ENCODE measurements at regions not wholly inside any gene's neighbourhood (a gene's known extent, or its start where the extent isn't known, plus 50 kb on each side); places are given as distances from the start of the nearest gene placed in this dataset.

DNA sequence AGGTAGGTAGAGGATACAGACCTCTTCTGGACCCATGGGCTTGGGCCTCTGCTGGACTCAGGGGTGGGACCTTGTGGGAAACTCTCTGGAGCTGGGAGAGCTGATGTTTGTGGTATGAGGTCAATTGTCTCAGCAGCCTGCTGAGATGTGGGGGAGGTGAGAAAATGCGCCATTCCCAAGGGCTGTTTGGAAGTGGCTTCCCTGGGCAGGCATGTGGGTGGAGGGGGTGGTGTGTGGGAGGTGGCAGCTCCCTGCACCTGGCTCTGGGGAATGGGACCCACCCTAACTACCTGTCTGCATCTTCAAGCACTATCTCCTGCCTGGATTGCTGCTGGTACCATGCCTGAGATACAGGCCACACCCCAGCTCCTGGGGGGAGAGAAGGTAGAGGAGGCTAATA is 97.4 kb upstream of the THY1 start:
- DNase-seq (ENCODE audit: low read depth) = no peak

DNA sequence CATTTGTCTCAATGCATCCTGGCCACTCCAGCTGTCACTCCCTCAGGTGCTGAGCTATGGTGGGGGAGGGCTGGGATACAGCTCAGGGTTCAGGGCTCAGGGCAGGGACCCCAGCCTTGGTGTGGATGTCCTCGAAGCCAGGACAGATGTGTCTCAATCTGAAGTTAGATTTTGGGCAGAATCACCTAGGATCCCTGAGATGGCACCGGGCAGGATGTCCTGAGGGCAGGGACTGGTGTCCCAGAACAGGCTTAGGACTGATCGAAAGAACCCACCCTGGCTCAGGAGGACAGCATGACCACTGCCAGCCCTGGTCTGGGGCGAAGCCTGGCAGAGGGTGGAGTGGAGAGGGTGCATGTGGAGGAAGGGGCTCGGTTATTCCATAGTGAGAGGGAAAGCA is 96.8 kb upstream of the THY1 start:
- no peak for DNase-seq (ENCODE audit: low read depth)

DNA sequence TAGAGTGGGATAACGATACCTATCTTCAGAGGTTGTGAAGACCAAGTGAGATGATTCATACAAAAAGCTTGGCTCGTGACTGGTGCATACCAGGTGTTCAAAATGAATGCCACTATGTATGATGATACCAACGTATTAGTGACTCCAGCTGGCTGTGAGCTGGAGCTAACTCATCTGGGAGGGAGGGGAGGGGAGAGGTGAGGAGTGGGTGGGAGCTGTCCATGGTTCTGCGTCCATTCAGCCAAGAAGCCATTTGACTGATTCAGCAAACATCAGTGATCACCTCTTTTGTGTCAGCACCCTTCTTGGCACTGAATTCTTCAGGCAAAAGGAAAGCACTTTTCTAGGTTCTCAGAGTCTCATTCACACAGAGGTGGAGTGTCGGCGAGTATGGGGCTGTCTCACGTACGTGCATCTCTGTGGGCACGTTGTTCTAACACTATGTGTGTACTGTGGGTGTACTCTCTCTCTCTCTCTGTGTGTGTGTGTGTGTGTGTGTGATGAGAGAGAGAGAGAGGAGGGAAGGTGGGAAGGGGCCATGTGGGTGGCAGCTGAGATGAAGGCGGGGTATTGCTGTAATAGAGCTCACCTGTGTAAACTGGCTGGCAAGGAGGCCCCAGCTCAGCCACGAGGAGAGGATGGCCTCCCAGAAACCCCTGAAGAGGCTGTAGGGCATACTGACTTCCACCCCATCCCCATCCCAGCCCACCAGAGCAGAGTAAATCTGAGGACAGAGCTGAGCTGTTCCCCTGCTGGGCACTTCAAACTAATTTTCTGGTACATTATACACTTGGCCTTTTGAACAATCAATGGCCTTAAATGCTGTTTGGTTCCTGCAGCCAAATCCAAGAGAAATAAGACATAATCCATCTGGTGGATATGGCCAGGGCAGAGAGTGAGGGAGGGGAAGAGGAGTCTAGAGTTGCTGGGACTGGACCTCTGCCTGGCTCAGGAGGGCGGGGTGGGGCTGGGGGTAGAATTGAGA is 96.1 kb upstream of the THY1 start:
- no peak for DNase-seq (ENCODE audit: low read depth)

DNA sequence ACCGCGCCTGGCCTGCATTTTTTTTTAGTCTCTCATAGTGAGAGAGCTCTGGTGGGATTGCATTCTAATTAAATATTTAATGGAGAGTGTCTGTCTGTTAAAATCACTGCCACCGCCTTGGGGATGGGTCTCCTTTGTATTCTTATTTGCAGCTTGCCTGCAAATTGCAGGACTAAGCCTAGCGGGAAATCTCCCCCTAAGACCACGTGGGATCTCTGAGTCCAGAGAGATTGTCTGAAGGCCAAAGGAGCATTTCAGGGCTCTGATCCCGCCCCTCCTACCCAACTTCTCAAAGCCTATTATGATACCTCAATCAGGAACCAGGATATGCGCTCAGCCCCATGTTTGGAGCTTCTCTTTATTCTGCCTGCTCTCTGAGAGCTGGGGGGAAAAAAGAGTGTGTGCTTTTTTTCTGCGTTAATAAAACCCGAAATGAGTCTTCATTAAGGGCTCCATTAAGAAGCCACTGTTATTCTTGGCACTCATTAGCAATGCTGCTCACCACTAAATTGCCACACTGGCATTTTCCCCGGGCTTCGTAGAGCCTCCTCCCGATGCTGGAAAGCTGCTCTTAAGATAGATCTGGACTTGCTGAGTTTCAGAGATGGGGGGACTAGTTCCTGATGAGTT is 92.9 kb upstream of the THY1 start:
- DNase-seq (ENCODE audit: low read depth) = no peak

DNA sequence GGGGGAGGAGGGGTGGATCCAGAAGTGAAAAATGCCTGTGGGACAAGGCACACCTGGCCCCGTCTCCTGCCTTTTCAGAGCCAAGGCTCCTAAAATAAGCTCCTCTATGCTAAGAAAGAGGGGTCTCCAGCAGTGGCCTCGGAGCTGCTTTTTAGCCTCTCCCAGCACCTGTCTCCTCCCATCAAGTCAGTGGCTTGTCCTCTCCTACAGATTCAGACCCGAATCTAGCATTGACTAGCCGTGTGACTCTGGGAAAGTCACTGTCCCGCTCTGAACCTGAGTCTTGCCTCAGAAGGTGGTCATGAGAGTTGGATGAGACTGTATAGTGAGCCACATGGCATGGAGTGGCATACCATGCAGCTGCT is 90.8 kb upstream of the THY1 start:
- DNase-seq (ENCODE audit: low read depth) = no peak

DNA sequence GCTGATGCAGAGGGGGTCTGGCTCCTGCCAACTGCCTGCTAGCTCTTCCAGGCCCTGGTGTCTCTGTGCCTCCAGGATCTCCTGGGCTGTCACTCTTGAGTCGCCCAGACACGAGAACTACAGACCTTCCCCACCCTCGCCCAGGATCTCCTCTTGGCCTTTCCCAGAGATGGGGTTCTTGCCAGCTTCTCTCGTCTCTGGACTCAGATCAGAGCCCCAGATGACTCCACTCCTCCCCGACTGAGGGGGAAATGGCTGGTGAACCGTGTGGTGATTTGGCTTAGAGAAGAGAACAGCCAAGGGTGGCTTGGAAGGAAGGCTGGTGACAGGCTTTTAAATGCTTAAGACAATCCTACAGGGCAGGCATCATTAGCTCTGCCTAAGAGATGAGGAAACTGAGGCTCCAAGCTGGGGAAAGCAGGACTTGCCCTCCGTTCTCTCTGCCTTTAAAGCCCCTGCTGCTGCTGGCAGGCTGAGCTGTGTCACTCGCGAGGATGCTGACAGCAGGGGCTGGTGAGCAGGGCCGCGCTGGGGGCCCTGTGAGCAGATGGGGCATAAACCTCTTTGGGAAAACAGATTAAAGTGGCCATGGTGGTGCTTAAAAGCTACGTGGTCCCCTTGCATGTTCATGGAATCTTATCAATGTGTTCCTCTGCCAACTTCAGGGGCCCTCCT is 90.3 kb upstream of the THY1 start:
- no peak for DNase-seq (ENCODE audit: low read depth)

DNA sequence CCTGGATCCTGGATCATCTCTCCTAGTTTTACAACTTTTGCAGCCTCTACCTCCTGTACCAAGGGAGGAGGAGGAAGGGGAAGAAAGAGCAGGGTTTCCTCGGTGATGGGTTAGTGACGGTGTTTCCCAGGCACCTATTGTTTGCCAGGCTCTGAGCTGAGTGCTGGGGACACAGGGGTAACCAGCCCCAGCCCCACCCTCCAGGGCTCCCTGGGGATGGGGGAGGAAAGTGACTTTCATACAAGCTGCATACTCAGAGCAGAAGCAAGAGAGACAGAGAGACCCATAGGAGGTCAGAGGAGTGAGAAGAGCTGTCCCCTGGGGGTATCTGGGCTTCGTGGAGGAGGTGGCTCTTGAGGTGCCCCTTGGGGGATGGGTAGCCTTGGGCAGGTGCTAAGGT is 89.4 kb upstream of the THY1 start:
- no peak for DNase-seq (ENCODE audit: low read depth)

DNA sequence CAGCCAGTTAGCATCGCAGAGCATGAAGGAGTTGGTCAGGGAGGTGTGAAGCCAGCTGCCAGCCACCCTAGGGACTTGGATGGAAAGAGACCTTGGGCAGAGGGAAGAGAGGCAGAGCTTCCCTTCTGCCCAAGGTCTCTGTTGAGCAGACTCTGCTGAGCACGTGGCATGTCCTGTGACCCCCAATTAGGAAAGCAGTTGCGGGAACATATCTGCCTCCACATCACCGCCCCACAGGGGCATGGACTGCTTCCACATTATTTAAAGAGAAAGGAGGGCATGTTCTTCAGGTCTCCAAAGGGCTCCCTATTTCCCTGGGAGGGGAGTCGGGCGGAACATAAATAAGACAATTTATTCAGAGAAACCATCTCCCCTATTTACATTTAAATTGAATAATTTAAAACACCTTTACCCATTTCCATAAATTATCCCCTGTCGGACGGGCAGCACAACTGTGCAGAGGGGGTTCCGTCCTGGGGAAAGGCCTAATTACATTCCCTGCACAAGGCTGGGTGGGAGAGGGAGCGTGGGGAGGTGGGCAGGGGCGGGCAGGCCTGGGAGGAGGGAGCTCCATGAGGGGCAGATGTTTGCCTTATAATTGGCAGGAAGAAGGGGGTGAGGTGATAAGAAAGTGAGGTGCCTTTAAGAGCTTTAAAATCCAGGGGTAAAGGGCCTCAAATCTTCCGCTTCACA is 88.8 kb upstream of the THY1 start:
- no peak for DNase-seq (ENCODE audit: low read depth)

DNA sequence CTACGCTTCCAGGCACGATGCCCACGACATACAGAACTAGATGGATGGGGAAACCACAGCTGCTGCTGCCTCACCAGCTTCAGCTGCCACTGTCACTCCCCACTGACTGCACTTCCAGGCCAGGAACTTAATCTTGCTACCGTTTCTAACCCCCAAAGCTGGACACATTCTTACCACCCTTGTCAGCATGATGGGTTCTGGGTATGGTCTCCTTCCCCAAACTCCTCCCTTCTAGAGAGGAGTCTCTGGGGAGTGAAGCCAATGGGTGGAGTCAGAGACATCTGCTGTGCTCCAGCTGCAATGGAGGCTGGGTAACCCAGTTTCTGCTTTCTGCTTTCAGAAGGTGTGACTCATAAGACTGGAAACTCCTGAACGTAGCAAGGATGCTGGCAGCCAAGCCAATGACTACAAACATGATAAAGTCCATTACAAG is 87.0 kb upstream of the THY1 start:
- no peak for DNase-seq (ENCODE audit: low read depth)

DNA sequence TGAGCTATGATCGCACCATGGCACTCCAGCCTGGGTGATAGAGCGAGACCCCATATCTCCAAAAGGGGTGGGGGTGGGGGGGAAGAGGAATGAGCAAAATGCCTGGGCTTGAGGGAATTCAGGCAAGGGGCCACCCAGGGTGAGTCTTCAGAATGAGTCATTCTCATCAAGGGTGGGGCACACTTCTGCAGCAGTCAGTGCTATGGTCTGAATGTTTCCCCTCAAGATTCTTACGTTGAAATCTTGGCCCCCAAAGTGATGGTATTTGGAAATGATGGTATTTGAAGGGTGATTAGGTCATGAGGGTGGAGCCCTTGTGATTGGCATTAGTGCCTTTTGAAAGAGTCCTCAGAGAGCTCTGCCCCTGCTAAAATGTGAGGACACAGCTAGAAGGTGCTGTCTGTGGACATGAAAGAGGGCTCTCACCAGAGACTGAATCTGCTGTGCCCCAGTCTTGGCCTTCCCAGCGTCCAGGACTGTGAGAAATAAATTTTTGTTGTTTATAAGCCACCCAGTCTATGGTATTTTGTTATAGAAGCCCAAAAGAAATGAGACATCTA is 86.4 kb upstream of the THY1 start:
- no peak for DNase-seq (ENCODE audit: low read depth)

DNA sequence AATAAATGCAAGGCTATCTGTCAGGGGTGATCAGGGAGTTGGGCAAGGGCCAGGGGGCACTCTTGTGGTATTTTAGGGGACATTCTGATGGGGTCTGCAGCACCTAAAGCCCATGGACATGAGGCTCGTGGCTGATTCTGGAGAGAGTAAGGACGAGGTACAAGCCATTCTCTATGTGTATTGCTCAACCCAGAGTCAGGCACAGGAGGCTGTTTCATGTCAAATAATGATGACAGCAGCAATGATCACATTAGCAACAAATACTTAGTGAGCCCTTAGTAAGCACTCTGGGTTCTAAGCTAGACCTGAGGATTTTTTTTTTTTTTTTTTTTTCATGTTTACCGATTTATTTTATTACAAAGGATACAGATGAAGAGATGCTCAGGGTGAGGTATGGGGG is 83.5 kb upstream of the THY1 start:
- DNase-seq (ENCODE audit: low read depth) = no peak

DNA sequence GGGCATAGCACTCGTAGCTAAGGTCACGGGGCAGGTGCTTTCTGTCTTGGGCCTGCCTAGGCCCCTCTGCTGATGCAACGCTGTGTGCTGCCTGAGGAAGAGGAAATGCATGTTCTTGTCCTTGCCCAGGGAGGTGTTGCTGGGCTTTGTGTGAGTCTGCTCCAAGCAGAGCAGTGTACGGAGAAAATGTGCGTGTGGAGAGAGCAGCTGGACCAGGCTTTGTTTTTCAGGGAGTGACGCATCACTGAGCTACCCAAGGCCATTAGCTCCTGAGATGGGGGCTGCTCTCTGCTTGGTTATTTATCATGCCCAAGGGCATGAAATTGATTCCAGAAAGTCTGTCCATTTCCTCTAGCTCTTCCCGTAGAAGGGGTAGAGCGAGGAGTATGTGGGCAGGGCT is 82.9 kb upstream of the THY1 start:
- no peak for DNase-seq (ENCODE audit: low read depth)

DNA sequence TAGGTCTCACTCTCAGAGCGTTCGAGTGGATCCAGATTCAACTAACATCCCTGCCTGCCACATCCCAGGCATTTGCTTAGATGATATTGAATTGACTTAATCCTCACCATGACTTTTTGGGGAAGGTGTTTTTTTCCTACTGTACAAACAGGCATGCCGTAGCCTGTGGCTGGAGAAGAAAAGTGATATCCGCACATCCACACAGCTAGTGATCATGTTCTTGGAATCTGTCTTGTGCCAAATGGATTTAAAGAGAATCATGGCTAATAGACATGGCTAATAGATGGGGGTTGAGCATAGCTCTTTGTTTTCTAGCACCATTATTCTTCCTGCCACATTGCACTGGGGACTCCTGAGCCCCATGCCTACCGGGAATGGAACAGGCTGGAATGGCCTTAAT is 82.1 kb upstream of the THY1 start:
- DNase-seq (ENCODE audit: low read depth) = no peak

DNA sequence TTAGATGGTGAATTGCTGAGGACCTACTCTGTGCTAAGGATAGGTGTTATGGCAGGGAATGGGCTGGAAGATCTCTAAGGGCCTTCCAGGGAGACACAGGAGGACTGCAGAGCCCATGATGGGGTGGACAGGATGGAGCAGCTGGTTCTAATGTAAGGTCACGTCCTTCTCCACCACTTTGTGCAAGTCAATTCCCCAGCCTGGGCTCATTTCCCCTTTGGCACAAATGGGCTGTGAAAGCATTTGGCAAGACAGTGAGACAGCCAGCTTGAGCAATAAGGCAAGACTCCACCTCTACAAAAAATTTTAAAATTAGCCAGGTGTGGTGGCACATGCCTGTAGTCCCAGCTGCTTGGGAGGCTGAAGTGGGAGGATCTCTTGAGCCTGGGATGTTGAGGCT is 81.4 kb upstream of the THY1 start:
- DNase-seq (ENCODE audit: low read depth) = no peak

DNA sequence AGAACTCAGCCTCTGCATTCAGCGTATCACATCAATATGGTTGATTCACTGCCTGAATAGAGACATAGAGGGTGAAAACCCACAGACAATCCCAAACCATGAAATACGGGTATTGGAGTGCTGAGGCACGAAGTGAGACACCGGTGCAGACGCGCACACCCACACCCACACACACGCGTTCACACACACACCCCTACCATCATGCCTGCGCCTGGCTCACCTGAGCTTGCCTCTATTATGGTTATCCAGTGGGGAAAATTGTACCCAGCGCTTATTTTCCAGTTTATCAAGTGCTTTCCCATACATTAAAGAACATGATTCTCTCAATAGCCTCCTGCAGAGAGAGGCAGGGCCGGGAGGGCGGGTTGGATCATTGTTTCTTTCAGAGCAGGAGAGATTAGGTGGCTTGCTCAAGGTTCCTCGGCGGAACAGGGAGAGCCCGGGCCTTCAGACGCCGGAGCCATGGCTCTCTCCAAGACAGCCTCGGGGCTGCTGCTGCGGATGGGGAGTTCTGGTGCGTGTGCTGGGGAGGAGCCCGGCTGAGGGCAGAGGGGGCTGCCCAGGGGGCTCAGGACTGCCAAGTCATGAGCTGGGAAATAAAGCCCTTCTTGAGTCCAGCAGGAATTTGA is 78.9 kb upstream of the THY1 start:
- no peak for DNase-seq (ENCODE audit: low read depth)

DNA sequence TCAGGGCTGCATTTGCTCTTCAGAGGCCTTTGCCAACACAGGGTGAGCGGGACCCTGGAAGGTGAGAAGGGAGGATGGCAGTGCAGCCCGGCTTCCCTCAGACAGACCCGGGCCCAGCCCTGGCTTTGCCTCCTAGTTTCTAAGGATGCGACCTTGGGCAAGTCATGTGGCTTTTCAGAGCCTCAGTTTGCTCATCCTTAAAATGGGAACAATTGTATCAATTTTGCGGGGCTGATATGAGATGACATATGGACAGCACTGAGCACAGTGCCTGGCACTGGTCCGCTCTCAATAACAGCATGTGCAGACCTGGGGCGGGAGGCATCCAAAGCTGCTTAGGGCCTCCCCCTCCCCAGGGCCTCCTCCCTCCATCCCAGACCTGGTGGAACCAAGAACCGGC is 74.7 kb upstream of the THY1 start:
- DNase-seq (ENCODE audit: low read depth) = no peak

DNA sequence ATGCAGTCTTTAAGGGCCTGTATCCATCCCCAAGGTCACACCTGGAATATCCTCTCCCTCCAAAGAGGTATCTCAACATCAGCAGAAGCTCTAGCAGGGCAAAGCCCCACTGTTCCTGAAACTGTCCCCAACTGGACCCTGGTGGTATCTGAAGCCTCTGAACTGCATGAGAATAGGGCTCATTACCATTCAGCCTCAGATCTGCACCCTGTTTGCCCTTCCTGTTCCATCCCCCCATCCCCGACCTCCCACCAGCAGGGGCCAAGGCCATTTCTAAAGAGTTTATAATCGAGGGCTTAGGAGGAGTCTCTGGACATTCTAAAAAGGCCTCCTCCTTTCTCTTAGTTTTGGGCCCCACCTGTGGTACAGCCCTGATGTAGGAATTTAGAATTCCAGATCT is 74.0 kb upstream of the THY1 start:
- no peak for DNase-seq (ENCODE audit: low read depth)

DNA sequence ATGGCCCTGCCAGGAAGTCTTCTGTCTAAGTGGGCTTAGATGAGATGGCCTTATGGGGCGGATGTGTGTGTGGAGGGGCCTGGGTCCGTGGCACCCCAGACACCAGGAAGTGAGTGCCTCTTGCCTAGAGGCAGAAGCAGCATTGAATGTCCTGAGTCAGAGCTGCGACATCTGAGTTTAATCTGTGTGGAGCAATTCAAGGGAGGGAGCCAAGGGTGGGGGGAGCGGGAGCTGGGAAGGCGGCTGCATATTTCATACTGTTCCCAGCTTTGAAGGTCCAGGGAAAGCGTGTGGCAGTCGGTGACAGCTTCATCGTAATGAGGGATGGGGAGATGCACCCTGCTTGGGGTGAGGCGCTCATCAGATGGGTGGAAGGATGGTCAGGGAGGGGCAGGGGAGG is 73.5 kb upstream of the THY1 start:
- DNase-seq (ENCODE audit: low read depth) = no peak

DNA sequence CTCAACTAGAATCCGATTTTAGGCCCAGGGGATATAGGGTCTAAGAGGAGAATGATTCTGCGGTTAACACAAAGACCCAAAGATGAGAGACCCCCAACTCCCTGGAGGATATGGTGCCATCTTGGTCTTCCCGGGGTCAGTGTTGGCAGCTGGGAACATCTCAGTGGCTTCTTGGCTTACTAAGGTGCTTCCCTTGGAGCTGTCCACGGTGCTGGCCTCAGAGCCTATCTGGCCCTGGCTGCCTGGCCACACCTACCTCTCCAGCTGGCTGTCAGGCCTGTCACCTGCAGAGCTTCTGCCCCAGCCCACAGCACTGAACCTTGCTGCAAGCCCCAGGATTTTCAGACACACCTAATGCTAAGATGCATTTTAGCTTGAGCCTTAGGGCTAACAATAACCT is 70.7 kb upstream of the THY1 start:
- DNase-seq (ENCODE audit: low read depth) = no peak

DNA sequence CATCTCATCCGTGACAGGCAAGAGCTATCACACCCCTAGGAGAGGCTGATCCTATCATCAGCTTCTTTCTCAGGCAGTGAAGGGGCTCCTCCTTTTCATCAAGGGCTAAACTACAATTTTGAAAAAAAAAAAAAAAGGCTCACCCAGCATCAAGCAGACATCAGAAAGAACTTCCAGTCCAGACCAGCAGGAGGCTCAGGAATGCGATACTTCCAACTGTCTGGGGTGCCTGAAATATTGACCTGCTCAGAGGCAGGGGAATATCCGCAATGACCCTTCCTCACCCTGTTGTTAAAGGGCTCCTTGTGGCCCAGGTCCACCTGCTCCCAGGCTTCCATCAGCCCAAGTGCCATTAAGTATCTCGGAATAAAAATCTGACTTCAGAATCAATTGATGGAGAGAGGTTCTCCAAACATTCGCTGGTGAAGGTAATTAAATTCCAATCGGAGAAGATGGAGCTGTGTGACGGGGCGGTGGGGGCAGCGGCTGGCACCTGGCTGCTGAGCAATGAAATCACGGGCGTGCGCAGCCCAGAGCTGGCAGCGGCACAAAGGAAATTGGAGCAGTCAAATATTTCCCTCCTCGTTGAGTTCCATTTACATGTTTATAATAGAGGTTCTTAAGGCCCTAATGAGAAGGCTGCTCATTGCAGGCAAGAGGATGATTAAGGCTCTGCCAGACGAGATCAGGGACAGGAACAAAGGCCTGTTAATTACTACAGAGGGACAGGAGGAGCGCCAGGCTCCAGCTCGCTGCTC is 69.0 kb upstream of the THY1 start:
- DNase-seq (ENCODE audit: low read depth) = no peak

Data from activated T-cell treated with anti-CD3 and anti-CD28 coated beads for 1 hour (primary cell).